ENCODE measurements at regions not wholly inside any gene's neighbourhood (a gene's known extent, or its start where the extent isn't known, plus 50 kb on each side); places are given as distances from the start of the nearest gene placed in this dataset.
"Not testable (repeated sequence)": the region's sequence is repeated elsewhere in the genome, so short reads cannot be mapped to it uniquely, and the experiment has no call there.

DNA sequence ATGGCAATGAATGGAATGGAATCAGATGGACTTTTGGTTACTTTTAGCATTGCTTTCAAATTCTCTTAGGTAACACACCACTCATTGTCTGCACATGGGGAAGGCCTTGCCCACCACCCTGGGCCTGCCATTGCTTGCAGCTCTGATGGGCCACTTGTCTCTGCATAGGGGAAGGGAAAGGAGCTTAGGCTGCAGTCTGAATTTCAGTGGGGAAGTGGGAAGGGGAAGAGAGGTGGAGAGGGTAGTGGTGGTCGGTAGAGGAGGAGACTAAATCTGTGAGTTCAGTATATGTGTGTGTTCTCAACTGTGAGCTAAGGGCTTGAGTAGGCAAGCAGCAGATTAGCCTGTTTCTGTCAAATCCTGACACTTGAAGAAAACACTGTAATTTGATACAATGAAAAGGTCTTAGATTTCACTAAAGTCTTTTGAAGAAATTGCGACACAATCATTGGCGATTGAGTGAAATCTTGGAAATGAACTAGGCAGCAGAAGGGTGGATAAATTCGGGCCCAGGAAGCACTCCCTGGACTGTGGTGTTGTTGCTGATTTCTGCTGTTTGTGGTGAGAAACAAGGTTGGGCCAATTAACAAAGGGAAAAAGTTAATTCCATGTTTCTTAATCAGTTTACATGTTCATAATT lies 80.6 kb downstream of the OTOR start:
- no peaks in the 10 kb centered on the region for H3K79me2 ChIP-seq (ENCODE audit: insufficient read depth, low read length)
- no peaks in the 10 kb centered on the region for H3K9me3 ChIP-seq (ENCODE audit: insufficient read depth, low read depth, low read length)

DNA sequence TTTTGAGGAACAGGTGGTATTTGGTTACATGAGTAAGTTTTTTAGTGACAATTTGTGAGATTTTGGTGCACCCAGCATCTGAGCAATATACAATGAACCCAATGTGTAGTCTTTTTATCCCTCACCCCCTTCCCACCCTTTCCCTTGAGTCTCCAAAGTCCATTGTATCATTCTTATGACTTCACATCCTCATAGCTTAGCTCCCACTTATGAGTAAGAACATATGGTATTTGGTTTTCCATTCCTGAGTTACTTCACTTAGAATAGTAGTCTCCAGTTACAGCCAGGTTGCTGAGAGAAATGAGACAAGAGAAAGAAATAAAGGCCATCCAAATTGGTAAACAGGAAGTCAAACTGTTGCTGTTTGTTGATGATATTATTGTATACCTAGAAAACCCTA lies 87.5 kb downstream of the OTOR start:
- not testable (repeated sequence) for H3K9ac ChIP-seq (ENCODE audit: low read depth, low read length, poor library complexity, severe bottlenecking); H3F3A ChIP-seq (ENCODE audit: low read depth); H4K20me1 ChIP-seq (ENCODE audit: insufficient read depth, low read length, poor library complexity, severe bottlenecking); H3K4me1 ChIP-seq (ENCODE audit: insufficient read depth, low read length, poor library complexity, severe bottlenecking); H3K4me3 ChIP-seq (ENCODE audit: low read length, poor library complexity, severe bottlenecking); H3K27me3 ChIP-seq (ENCODE audit: insufficient read depth, low read length, poor library complexity, severe bottlenecking); H2AFZ ChIP-seq (ENCODE audit: low read length); H3K9me2 ChIP-seq (replicated peaks; ENCODE audit: low read depth, low read length); H3K4me2 ChIP-seq (ENCODE audit: low read depth, low read length, poor library complexity, severe bottlenecking); H3K79me2 ChIP-seq (ENCODE audit: insufficient read depth, low read length); H3K9me3 ChIP-seq (ENCODE audit: insufficient read depth, low read depth, low read length); H3K36me3 ChIP-seq (ENCODE audit: insufficient read depth, low read length)

More for the DNA sequence above, 80.6 kb downstream of the OTOR start:
- no peaks in the 10 kb centered on the region for H3K27me3 ChIP-seq (ENCODE audit: insufficient read depth, low read length, poor library complexity, severe bottlenecking)
- H3K9ac ChIP-seq (ENCODE audit: low read depth, low read length, poor library complexity, severe bottlenecking): no peak overlapping the region
- no peak overlapping the region for H2AFZ ChIP-seq (ENCODE audit: low read length)
- no peaks in the 10 kb centered on the region for H3F3A ChIP-seq (ENCODE audit: low read depth)
- no peaks in the 10 kb centered on the region for H3K36me3 ChIP-seq (ENCODE audit: insufficient read depth, low read length)
- H3K4me2 ChIP-seq (ENCODE audit: low read depth, low read length, poor library complexity, severe bottlenecking): no peak overlapping the region
- no peaks in the 10 kb centered on the region for H3K9me2 ChIP-seq (replicated peaks; ENCODE audit: low read depth, low read length)
- no peaks in the 10 kb centered on the region for H3K4me1 ChIP-seq (ENCODE audit: insufficient read depth, low read length, poor library complexity, severe bottlenecking)
- H3K4me3 ChIP-seq (ENCODE audit: low read length, poor library complexity, severe bottlenecking): no peak overlapping the region
- TF ChIP-seq EZH2phosphoT487 (IDR thresholded peaks at IDR 0.05; ENCODE audit: borderline replicate concordance): no peak
- TF ChIP-seq, protein P1, sequence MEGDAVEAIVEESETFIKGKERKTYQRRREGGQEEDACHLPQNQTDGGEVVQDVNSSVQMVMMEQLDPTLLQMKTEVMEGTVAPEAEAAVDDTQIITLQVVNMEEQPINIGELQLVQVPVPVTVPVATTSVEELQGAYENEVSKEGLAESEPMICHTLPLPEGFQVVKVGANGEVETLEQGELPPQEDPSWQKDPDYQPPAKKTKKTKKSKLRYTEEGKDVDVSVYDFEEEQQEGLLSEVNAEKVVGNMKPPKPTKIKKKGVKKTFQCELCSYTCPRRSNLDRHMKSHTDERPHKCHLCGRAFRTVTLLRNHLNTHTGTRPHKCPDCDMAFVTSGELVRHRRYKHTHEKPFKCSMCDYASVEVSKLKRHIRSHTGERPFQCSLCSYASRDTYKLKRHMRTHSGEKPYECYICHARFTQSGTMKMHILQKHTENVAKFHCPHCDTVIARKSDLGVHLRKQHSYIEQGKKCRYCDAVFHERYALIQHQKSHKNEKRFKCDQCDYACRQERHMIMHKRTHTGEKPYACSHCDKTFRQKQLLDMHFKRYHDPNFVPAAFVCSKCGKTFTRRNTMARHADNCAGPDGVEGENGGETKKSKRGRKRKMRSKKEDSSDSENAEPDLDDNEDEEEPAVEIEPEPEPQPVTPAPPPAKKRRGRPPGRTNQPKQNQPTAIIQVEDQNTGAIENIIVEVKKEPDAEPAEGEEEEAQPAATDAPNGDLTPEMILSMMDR (conservative IDR thresholded peaks at IDR 0.05; ENCODE audit: low read length): no peak
- H4K20me1 ChIP-seq (ENCODE audit: insufficient read depth, low read length, poor library complexity, severe bottlenecking): no peaks in the 10 kb centered on the region

DNA sequence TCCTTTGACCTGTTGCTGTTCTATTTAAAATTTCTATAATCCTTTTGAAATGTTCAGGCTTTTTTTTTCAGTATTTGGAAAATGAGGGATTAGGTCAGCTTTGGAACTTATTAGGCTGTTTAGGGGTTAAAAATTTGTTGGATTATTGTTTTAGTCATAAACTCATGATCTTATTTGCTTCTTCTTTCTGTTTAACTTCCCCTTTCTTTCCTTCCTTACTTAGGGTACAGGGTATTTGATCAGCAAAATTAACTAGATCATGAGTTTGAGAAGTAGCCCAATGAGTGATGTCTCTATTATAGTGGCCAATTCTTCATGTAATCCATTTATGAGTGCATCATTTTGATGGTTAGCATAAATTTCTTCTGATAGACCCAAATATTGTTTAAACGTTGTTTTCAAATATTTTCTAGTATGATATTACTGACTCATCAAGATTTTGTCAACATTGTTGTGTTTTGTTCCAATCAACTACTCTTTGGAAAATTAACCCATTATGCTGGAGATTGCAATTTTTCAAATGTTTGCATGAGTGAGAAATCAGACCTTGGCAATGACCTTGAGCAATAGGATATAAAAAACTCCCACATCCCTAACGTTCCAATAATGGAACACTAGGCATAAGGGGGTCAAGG lies 94.4 kb downstream of the OTOR start:
- H3F3A ChIP-seq (ENCODE audit: low read depth): no peaks in the 10 kb centered on the region
- no peak overlapping the region for H3K4me2 ChIP-seq (ENCODE audit: low read depth, low read length, poor library complexity, severe bottlenecking)
- no peaks in the 10 kb centered on the region for H3K9me2 ChIP-seq (replicated peaks; ENCODE audit: low read depth, low read length)
- no peaks in the 10 kb centered on the region for H3K79me2 ChIP-seq (ENCODE audit: insufficient read depth, low read length)
- H3K4me1 ChIP-seq (ENCODE audit: insufficient read depth, low read length, poor library complexity, severe bottlenecking): no peaks in the 10 kb centered on the region
- no peak overlapping the region for H3K9ac ChIP-seq (ENCODE audit: low read depth, low read length, poor library complexity, severe bottlenecking)
- no peaks in the 10 kb centered on the region for H3K36me3 ChIP-seq (ENCODE audit: insufficient read depth, low read length)
- H3K9me3 ChIP-seq (ENCODE audit: insufficient read depth, low read depth, low read length): no peaks in the 10 kb centered on the region
- H4K20me1 ChIP-seq (ENCODE audit: insufficient read depth, low read length, poor library complexity, severe bottlenecking): no peaks in the 10 kb centered on the region
- no peaks in the 10 kb centered on the region for H3K27me3 ChIP-seq (ENCODE audit: insufficient read depth, low read length, poor library complexity, severe bottlenecking)
- no peak for TF ChIP-seq EZH2phosphoT487 (IDR thresholded peaks at IDR 0.05; ENCODE audit: borderline replicate concordance)
- TF ChIP-seq, protein P1 (conservative IDR thresholded peaks at IDR 0.05; ENCODE audit: low read length): no peak
- no peak overlapping the region for H2AFZ ChIP-seq (ENCODE audit: low read length)
- H3K4me3 ChIP-seq (ENCODE audit: low read length, poor library complexity, severe bottlenecking): no peak overlapping the region

DNA sequence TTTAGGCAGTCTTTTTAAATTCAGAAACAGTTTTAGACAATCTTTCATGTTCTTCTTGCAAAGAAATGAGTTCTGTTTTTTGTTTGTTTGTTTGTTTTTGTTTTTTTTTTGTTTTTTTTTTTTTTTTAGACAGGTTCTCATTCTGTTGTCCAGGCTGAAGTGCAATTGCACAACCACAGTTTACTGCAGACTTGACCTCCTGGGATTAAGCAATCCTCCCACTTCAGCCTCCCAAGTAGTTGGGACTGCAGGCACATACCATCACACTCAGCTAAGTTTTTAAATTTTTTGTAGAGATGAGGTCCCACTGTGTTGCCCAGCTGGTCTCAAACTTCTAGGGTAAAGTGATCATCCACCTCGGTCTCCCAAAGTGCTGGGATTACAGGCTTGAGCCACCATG lies 96.2 kb downstream of the OTOR start:
- no peaks in the 10 kb centered on the region for H3K79me2 ChIP-seq (ENCODE audit: insufficient read depth, low read length)
- TF ChIP-seq, protein P1 (conservative IDR thresholded peaks at IDR 0.05; ENCODE audit: low read length): no peak
- TF ChIP-seq EZH2phosphoT487 (IDR thresholded peaks at IDR 0.05; ENCODE audit: borderline replicate concordance): no peak
- H3K4me2 ChIP-seq (ENCODE audit: low read depth, low read length, poor library complexity, severe bottlenecking): no peak overlapping the region
- H3K4me3 ChIP-seq (ENCODE audit: low read length, poor library complexity, severe bottlenecking): no peak overlapping the region
- H3K27me3 ChIP-seq (ENCODE audit: insufficient read depth, low read length, poor library complexity, severe bottlenecking): no peaks in the 10 kb centered on the region
- no peaks in the 10 kb centered on the region for H3F3A ChIP-seq (ENCODE audit: low read depth)
- no peak overlapping the region for H3K9ac ChIP-seq (ENCODE audit: low read depth, low read length, poor library complexity, severe bottlenecking)
- no peak overlapping the region for H2AFZ ChIP-seq (ENCODE audit: low read length)
- no peaks in the 10 kb centered on the region for H3K4me1 ChIP-seq (ENCODE audit: insufficient read depth, low read length, poor library complexity, severe bottlenecking)
- H3K36me3 ChIP-seq (ENCODE audit: insufficient read depth, low read length): no peaks in the 10 kb centered on the region
- H3K9me2 ChIP-seq (replicated peaks; ENCODE audit: low read depth, low read length): no peaks in the 10 kb centered on the region
- H4K20me1 ChIP-seq (ENCODE audit: insufficient read depth, low read length, poor library complexity, severe bottlenecking): no peaks in the 10 kb centered on the region
- H3K9me3 ChIP-seq (ENCODE audit: insufficient read depth, low read depth, low read length): no peaks in the 10 kb centered on the region
